Ammon's horn (tissue), 1 donor: ENCODE measurements at regions not wholly inside any gene's neighbourhood (a gene's known extent, or its start where the extent isn't known, plus 50 kb on each side); places are given as distances from the start of the nearest gene placed in this dataset.
"Not testable (repeated sequence)": the region's sequence is repeated elsewhere in the genome, so short reads cannot be mapped to it uniquely, and the experiment has no call there.

Source experiments
- DNase-seq: peaks from one replicate; pipeline ENCODE4 v3.0.0-alpha.2; 2016; ENCODE audit warnings: low spot score

GRCh38 chr5:145658435-145658834, 176.7 kb downstream of the PRELID2 start:
- no peak for DNase-seq

- not testable (repeated sequence) for DNase-seq
These were observed 182.4 kb downstream of the PRELID2 start for GRCh38 chr5:145652700-145653099.

GRCh38 chr5:145647137-145647536, 188.0 kb downstream of the PRELID2 start:
- DNase-seq, result not testable (repeated sequence)

- not testable (repeated sequence) for DNase-seq
These were observed 191.9 kb downstream of the PRELID2 start for GRCh38 chr5:145643214-145643613.

- DNase-seq, result no peak
These were observed 197.7 kb downstream of the PRELID2 start for GRCh38 chr5:145637396-145637795.

GRCh38 chr5:145636371-145636770, 198.8 kb downstream of the PRELID2 start:
- no peak for DNase-seq

- peak; percentile 22 for DNase-seq
These were observed 201.7 kb downstream of the PRELID2 start for GRCh38 chr5:145633474-145633873.

GRCh38 chr5:145632701-145633100, 202.4 kb downstream of the PRELID2 start:
- DNase-seq, result no peak

- DNase-seq, result no peak
These were observed 206.1 kb downstream of the PRELID2 start for GRCh38 chr5:145629047-145629446.

- no peak for DNase-seq
These were observed 206.6 kb downstream of the PRELID2 start for GRCh38 chr5:145628525-145628924.

GRCh38 chr5:145619806-145620310, 215.3 kb downstream of the PRELID2 start:
- DNase-seq, result no peak

- not testable (repeated sequence) for DNase-seq
These were observed 218.4 kb downstream of the PRELID2 start for GRCh38 chr5:145616739-145617138.

GRCh38 chr5:145598983-145599382, 236.2 kb downstream of the PRELID2 start:
- DNase-seq, result no peak

GRCh38 chr5:145598184-145598583, 237.0 kb downstream of the PRELID2 start:
- no peak for DNase-seq

GRCh38 chr5:145591578-145591977, 243.6 kb downstream of the PRELID2 start:
- DNase-seq, result no peak

- DNase-seq, result no peak
These were observed 246.1 kb downstream of the PRELID2 start for GRCh38 chr5:145589063-145589462.

- no peak for DNase-seq
These were observed 246.6 kb downstream of the PRELID2 start for GRCh38 chr5:145588558-145588957.

- no peak for DNase-seq
These were observed 247.0 kb downstream of the PRELID2 start for GRCh38 chr5:145588113-145588512.

- DNase-seq, result no peak
These were observed 247.4 kb downstream of the PRELID2 start for GRCh38 chr5:145587710-145588109.

GRCh38 chr5:145587308-145587672, 247.9 kb downstream of the PRELID2 start:
- DNase-seq, result no peak

GRCh38 chr5:145586661-145587307, 248.4 kb downstream of the PRELID2 start:
- DNase-seq, result no peak

GRCh38 chr5:145585443-145586148, 249.5 kb downstream of the PRELID2 start:
- DNase-seq, result no peak

- no peak for DNase-seq
These were observed 255.8 kb downstream of the PRELID2 start for GRCh38 chr5:145579301-145579700.
